Caco-2 (cell line): ENCODE measurements at regions not wholly inside any gene's neighbourhood (a gene's known extent, or its start where the extent isn't known, plus 50 kb on each side); places are given as distances from the start of the nearest gene placed in this dataset.
A peak's percentile ranks its signal among the peaks of the same experiment; 100 is the strongest.
"Not testable (repeated sequence)": the region's sequence is repeated elsewhere in the genome, so short reads cannot be mapped to it uniquely, and the experiment has no call there.

Experiments
- BruUV-seq: library from RNA; stranded (reverse); fragments of 400-500 nt; replicated peaks from 2 replicates; lab custom pipeline; 2021; lab: Mats Ljungman, UMichigan
- CTCF ChIA-PET: fragments of 300-600 bp; sonication (Branson Sonifier 250); formaldehyde crosslinking; loops from one replicate; lab custom pipeline; 2022; ENCODE audit warnings: antibody characterized with exemption; lab: Charles Lee
- POLR2A ChIA-PET: fragments of 300-600 bp; sonication (Branson Sonifier 250); formaldehyde crosslinking; loops from one replicate; lab custom pipeline; 2022; ENCODE audit warnings: antibody characterized with exemption; lab: Charles Lee
- DNase-seq, 2 experiments: peaks; one replicate each; pipeline versions ENCODE4 v3.0.0 to v3.0.0-alpha.2; 2020 to 2022
- H3K27me3 ChIP-seq: replicated peaks from 2 replicates; pipeline ENCODE4 v1.6.0; 2011; ENCODE audit warnings: low read length; ENCODE audit not compliant: control insufficient read depth, insufficient read depth
- H3K36me3 ChIP-seq: 2 replicates; pipeline ENCODE4 v1.5.1; 2011; ENCODE audit warnings: low read length; ENCODE audit not compliant: control insufficient read depth, insufficient read depth
- H3K4me1 ChIP-seq: fragments of 250-450 bp; sonication (Bioruptor Pico); 2 replicates; pipeline ENCODE4 v1.5.1; 2020; ENCODE audit warnings: mild to moderate bottlenecking
- H3K4me3 ChIP-seq: 2 replicates; pipeline ENCODE4 v1.5.1; 2011; ENCODE audit warnings: low read depth, mild to moderate bottlenecking, control low read depth, low read length
- H3K9me3 ChIP-seq: fragments of 250-450 bp; sonication (Bioruptor Pico); 2 replicates; pipeline ENCODE4 v1.5.1; 2020; ENCODE audit warnings: mild to moderate bottlenecking, moderate library complexity
- H3K27ac Mint-ChIP-seq: one replicate; pipeline ENCODE4 v1.8.0; 2022; ENCODE audit warnings: mixed read lengths; ENCODE audit not compliant: unreplicated experiment
- H3K27me3 Mint-ChIP-seq: one replicate; pipeline ENCODE4 v1.8.0; 2022; ENCODE audit warnings: mixed read lengths; ENCODE audit not compliant: insufficient read depth, unreplicated experiment
- H3K36me3 Mint-ChIP-seq: one replicate; pipeline ENCODE4 v1.8.0; 2022; ENCODE audit warnings: mild to moderate bottlenecking, mixed read lengths; ENCODE audit not compliant: insufficient read depth, unreplicated experiment
- H3K4me1 Mint-ChIP-seq: one replicate; pipeline ENCODE4 v1.8.0; 2022; ENCODE audit warnings: low read depth, mixed read lengths; ENCODE audit not compliant: unreplicated experiment
- H3K4me3 Mint-ChIP-seq: one replicate; pipeline ENCODE4 v1.8.0; 2022; ENCODE audit warnings: mild to moderate bottlenecking, moderate library complexity, mixed read lengths; ENCODE audit not compliant: unreplicated experiment
- H3K9me3 Mint-ChIP-seq: one replicate; pipeline ENCODE4 v1.8.0; 2022; ENCODE audit warnings: mixed read lengths; ENCODE audit not compliant: unreplicated experiment
- CTCF ChIP-seq, 2 experiments: fragments of 200-600 bp in 1 of 2; IDR thresholded peaks; 1 replicate in 1 of 2; 2 replicates in 1 of 2; pipeline versions ENCODE4 v1.5.1 to v1.8.0; 2011 to 2022; ENCODE audit warnings: antibody characterized with exemption in 1 of 2, control low read depth in 1 of 2, inconsistent platforms in 1 of 2, low read depth in 1 of 2, low read length in 1 of 2, mild to moderate bottlenecking in 1 of 2, moderate library complexity in 1 of 2; ENCODE audit not compliant: insufficient read depth in 1 of 2, severe bottlenecking in 1 of 2, unreplicated experiment in 1 of 2
- intact Hi-C: fragments of 100-400 bp; cut with micrococcal nuclease; formaldehyde crosslinking; loops from one replicate; pipeline ENCODE4 v1.10.0; 2022; ENCODE audit not compliant: unreplicated experiment

GRCh38 chr14:96710060-96710666 is 87.0 kb upstream of the VRK1 start:
- no peaks in the 10 kb centered on the region for H3K4me1 ChIP-seq
- Mint-ChIP-seq H3K36me3 (no peaks in the 10 kb centered on the region), H3K4me1 (no peaks in the 10 kb centered on the region), H3K9me3 (no peaks in the 10 kb centered on the region), H3K4me3 (no peak overlapping the region), H3K27ac (no peak overlapping the region), H3K27me3 (peaks cover 13% of the 10 kb centered on the region)
- intact Hi-C loops: no loop called here
- no peak for TF ChIP-seq CTCF (IDR thresholded peaks at IDR 0.05; ENCODE audit: insufficient read depth in 1 of 2, low read depth in 1 of 2, low read length in 1 of 2, severe bottlenecking in 1 of 2, unreplicated experiment in 1 of 2)
- ChIA-PET POLR2A (no interaction called here), CTCF (interaction anchor here (1.0 kb wide), 1 partner anchor 15 kb away, joined by 4 read pairs; no protein-coding TSS in a partner anchor)
- DNase-seq: no peak
- H3K36me3 ChIP-seq: no peaks in the 10 kb centered on the region
- H3K4me3 ChIP-seq: no peak overlapping the region
- H3K9me3 ChIP-seq: no peaks in the 10 kb centered on the region
- no peaks in the 10 kb centered on the region for H3K27me3 ChIP-seq
- BruUV-seq: no TSS peak

- BruUV-seq: no TSS peak
These were observed 85.5 kb upstream of the VRK1 start for GRCh38 chr14:96711559-96712267.

DNA sequence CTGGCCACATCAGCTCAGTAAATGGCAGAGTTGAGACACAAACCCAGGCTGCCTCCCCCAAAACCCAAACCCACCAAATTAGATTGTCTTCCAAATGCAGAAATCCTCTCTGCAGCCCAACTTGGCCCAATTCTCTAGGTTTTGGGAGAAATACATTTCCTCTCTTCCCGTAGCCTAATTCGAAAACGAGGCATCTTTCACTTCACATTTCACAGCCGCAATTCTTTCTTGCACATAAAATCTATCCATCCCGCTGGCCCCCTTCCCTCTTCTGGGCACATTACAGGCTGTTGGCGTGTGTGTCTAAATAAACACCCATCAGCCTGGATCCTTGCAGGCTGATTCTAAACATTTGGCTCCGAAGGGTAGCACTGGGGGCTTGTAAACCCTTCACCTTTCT is 83.8 kb upstream of the VRK1 start:
- ChIA-PET CTCF (no interaction called here), POLR2A (no interaction called here)
- intact Hi-C loops: no loop called here
- no peak overlapping the region for H3K4me3 ChIP-seq
- H3K4me1 ChIP-seq: no peaks in the 10 kb centered on the region
- peaks cover 12% of the 10 kb centered on the region for H3K27me3 Mint-ChIP-seq
- BruUV-seq: no TSS peak
- H3K36me3 ChIP-seq: no peaks in the 10 kb centered on the region
- H3K4me3 Mint-ChIP-seq: no peak overlapping the region
- DNase-seq: no peak
- H3K36me3 Mint-ChIP-seq: no peaks in the 10 kb centered on the region
- no peaks in the 10 kb centered on the region for H3K9me3 Mint-ChIP-seq
- H3K4me1 Mint-ChIP-seq: no peaks in the 10 kb centered on the region
- H3K27ac Mint-ChIP-seq: no peak overlapping the region
- TF ChIP-seq CTCF (IDR thresholded peaks at IDR 0.05; ENCODE audit: insufficient read depth in 1 of 2, low read depth in 1 of 2, low read length in 1 of 2, severe bottlenecking in 1 of 2, unreplicated experiment in 1 of 2): no peak
- no peaks in the 10 kb centered on the region for H3K9me3 ChIP-seq
- no peaks in the 10 kb centered on the region for H3K27me3 ChIP-seq

More at GRCh38 chr14:96711559-96712267, 85.5 kb upstream of the VRK1 start:
- POLR2A ChIA-PET: no interaction called here
- H3K4me3 Mint-ChIP-seq: no peak overlapping the region
- no peaks in the 10 kb centered on the region for H3K36me3 Mint-ChIP-seq
- H3K27ac Mint-ChIP-seq: no peak overlapping the region
- intact Hi-C loops: no loop called here
- H3K27me3 Mint-ChIP-seq: peaks cover 12% of the 10 kb centered on the region
- H3K4me3 ChIP-seq: no peak overlapping the region
- no peaks in the 10 kb centered on the region for H3K9me3 ChIP-seq
- no peak for TF ChIP-seq CTCF (IDR thresholded peaks at IDR 0.05; ENCODE audit: insufficient read depth in 1 of 2, low read depth in 1 of 2, low read length in 1 of 2, severe bottlenecking in 1 of 2, unreplicated experiment in 1 of 2)
- DNase-seq: peak in 1 of 2 experiments; percentile 44
- no peaks in the 10 kb centered on the region for H3K36me3 ChIP-seq
- no peaks in the 10 kb centered on the region for H3K4me1 Mint-ChIP-seq
- no peaks in the 10 kb centered on the region for H3K9me3 Mint-ChIP-seq
- H3K27me3 ChIP-seq: no peaks in the 10 kb centered on the region
- no peaks in the 10 kb centered on the region for H3K4me1 ChIP-seq
- CTCF ChIA-PET: no interaction called here

- H3K36me3 Mint-ChIP-seq, BruUV-seq, H3K4me1 ChIP-seq, CTCF ChIA-PET, H3K4me1 Mint-ChIP-seq, H3K27ac Mint-ChIP-seq, H3K36me3 ChIP-seq, H3K27me3 ChIP-seq, DNase-seq, H3K4me3 Mint-ChIP-seq, H3K9me3 ChIP-seq, H3K9me3 Mint-ChIP-seq, H3K4me3 ChIP-seq, intact Hi-C loops, POLR2A ChIA-PET: not testable (repeated sequence)
- peaks cover 12% of the 10 kb centered on the region for H3K27me3 Mint-ChIP-seq
These were observed 82.6 kb upstream of the VRK1 start for GRCh38 chr14:96714537-96714936.
